ENCODE measurements at regions not wholly inside any gene's neighbourhood (a gene's known extent, or its start where the extent isn't known, plus 50 kb on each side); places are given as distances from the start of the nearest gene placed in this dataset.

DNA sequence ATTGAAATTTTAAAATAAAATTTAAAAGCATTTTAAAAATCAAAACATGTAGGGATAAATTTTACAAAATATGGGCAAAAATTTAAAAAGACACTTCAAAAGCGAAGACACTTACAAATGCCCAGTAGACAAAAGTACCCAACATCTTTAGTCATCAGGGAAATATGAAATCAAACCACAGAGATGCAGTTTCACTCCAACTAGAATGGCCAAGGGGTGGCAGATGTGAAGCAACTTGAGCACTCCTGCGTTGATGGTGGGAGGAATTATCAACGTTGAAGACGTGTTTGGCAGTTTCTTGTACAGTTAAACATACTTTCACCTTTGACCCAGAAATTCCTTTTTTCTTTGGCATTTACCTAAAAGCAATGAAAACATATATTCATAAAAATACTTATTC, 518.0 kb upstream of the SGCG start:
- Histone ChIP-seq H3K27ac (ENCODE audit: low read depth, low read length) (no peak overlapping the region), H3K36me3 (ENCODE audit: insufficient read depth, low read length) (no peaks in the 10 kb centered on the region), H3K9me3 (ENCODE audit: insufficient read depth, low read depth, low read length) (no peaks in the 10 kb centered on the region), H3K4me3 (ENCODE audit: low read length) (no peak overlapping the region), H3K27me3 (ENCODE audit: insufficient read depth, low read length) (no peaks in the 10 kb centered on the region), H3K4me1 (ENCODE audit: insufficient read depth, low read length) (no peaks in the 10 kb centered on the region), H3K9ac (ENCODE audit: low read depth, low read length) (no peak overlapping the region)
- 95% methylated on average over 4 of the region's 4 CpGs for WGBS

- WGBS: 57% methylated on average over 2 of the region's 2 CpGs
Measured at GRCh38 chr13:22665506-22665905, 515.3 kb upstream of the SGCG start.

GRCh38 chr13:22690756-22691155, 490.0 kb upstream of the SGCG start:
- peaks cover 21% of the 10 kb centered on the region for H3K9me3 ChIP-seq (ENCODE audit: insufficient read depth, low read depth, low read length)
- no peaks in the 10 kb centered on the region for H3K4me1 ChIP-seq (ENCODE audit: insufficient read depth, low read length)
- H3K36me3 ChIP-seq (ENCODE audit: insufficient read depth, low read length): no peaks in the 10 kb centered on the region
- no peaks in the 10 kb centered on the region for H3K27me3 ChIP-seq (ENCODE audit: insufficient read depth, low read length)
- no peak overlapping the region for H3K27ac ChIP-seq (ENCODE audit: low read depth, low read length)
- WGBS: 76% methylated on average over 8 of the region's 8 CpGs
- H3K4me3 ChIP-seq (ENCODE audit: low read length): no peak overlapping the region
- H3K9ac ChIP-seq (ENCODE audit: low read depth, low read length): no peak overlapping the region

More at GRCh38 chr13:22665506-22665905, 515.3 kb upstream of the SGCG start:
- H3K4me3 ChIP-seq (ENCODE audit: low read length): no peak overlapping the region
- H3K36me3 ChIP-seq (ENCODE audit: insufficient read depth, low read length): no peaks in the 10 kb centered on the region
- H3K9me3 ChIP-seq (ENCODE audit: insufficient read depth, low read depth, low read length): no peaks in the 10 kb centered on the region
- H3K9ac ChIP-seq (ENCODE audit: low read depth, low read length): no peak overlapping the region
- H3K4me1 ChIP-seq (ENCODE audit: insufficient read depth, low read length): no peaks in the 10 kb centered on the region
- no peaks in the 10 kb centered on the region for H3K27me3 ChIP-seq (ENCODE audit: insufficient read depth, low read length)
- no peak overlapping the region for H3K27ac ChIP-seq (ENCODE audit: low read depth, low read length)

DNA sequence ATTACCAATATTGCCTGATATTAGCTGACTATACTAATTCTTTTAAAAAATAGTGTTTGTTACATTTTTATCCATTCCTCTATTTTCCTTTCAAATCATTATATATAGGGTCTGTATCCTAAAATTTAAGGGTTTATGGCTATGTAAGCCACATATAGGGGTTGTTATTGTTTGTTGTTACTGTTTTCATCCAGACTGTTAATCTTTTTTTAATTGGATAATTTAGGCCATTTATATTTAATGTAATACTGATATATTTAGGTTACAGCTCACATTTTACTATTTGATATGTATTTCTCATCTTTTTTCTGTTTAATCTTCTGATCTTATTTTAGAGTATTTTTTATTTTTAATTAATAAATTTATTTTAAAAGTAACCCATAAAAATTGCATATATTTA, 487.1 kb upstream of the SGCG start:
- Histone ChIP-seq H3K9me3 (ENCODE audit: insufficient read depth, low read depth, low read length) (peaks cover 14% of the 10 kb centered on the region; the same call in 1 of the 2 replicates), H3K27me3 (ENCODE audit: insufficient read depth, low read length) (no peaks in the 10 kb centered on the region), H3K4me3 (ENCODE audit: low read length) (no peak overlapping the region), H3K9ac (ENCODE audit: low read depth, low read length) (no peak overlapping the region), H3K27ac (ENCODE audit: low read depth, low read length) (no peak overlapping the region), H3K36me3 (ENCODE audit: insufficient read depth, low read length) (no peaks in the 10 kb centered on the region), H3K4me1 (ENCODE audit: insufficient read depth, low read length) (no peaks in the 10 kb centered on the region)

- H3K27me3 ChIP-seq (ENCODE audit: insufficient read depth, low read length): no peaks in the 10 kb centered on the region
- H3K4me3 ChIP-seq (ENCODE audit: low read length): no peak overlapping the region
- peaks cover 14% of the 10 kb centered on the region; the same call in 1 of the 2 replicates for H3K9me3 ChIP-seq (ENCODE audit: insufficient read depth, low read depth, low read length)
- no peak overlapping the region for H3K9ac ChIP-seq (ENCODE audit: low read depth, low read length)
- no peak overlapping the region for H3K27ac ChIP-seq (ENCODE audit: low read depth, low read length)
- WGBS: 96% methylated on average over 41 of the region's 41 CpGs
- no peaks in the 10 kb centered on the region for H3K36me3 ChIP-seq (ENCODE audit: insufficient read depth, low read length)
- H3K4me1 ChIP-seq (ENCODE audit: insufficient read depth, low read length): no peaks in the 10 kb centered on the region
Measured at GRCh38 chr13:22696433-22696832, 484.3 kb upstream of the SGCG start.

DNA sequence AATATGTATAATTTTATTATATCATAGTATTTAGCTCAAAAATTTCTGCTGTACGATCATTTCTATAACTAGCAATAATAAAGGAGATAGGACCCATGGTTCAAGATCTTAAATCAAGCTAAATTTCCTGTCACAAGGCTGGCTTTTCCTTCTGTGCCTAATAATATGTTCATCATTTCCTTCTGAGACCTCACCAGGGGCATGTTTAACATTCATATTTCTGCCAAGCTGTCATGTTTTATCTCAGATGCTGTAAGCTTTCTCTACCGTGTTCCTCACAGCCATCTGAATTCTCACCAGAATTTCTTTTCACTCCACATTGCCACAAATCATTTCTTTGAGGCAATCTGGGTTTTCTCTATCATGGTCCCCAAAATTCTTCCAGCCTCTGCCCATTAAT, 482.3 kb upstream of the SGCG start:
- no peak overlapping the region for H3K4me3 ChIP-seq (ENCODE audit: low read length)

GRCh38 chr13:22700246-22700887, 480.4 kb upstream of the SGCG start:
- H3K27me3 ChIP-seq (ENCODE audit: insufficient read depth, low read length): no peaks in the 10 kb centered on the region

More for the DNA sequence above, 482.3 kb upstream of the SGCG start:
- 92% methylated on average over 2 of the region's 2 CpGs for WGBS
- Histone ChIP-seq H3K9ac (ENCODE audit: low read depth, low read length) (no peak overlapping the region), H3K4me1 (ENCODE audit: insufficient read depth, low read length) (no peaks in the 10 kb centered on the region), H3K27ac (ENCODE audit: low read depth, low read length) (no peak overlapping the region), H3K27me3 (ENCODE audit: insufficient read depth, low read length) (no peaks in the 10 kb centered on the region), H3K9me3 (ENCODE audit: insufficient read depth, low read depth, low read length) (peaks cover 8% of the 10 kb centered on the region; the same call in 1 of the 2 replicates), H3K36me3 (ENCODE audit: insufficient read depth, low read length) (no peaks in the 10 kb centered on the region)

GRCh38 chr13:22703601-22704209, 477.1 kb upstream of the SGCG start:
- Histone ChIP-seq H3K27ac (ENCODE audit: low read depth, low read length) (no peak overlapping the region), H3K27me3 (ENCODE audit: insufficient read depth, low read length) (no peaks in the 10 kb centered on the region), H3K4me3 (ENCODE audit: low read length) (no peak overlapping the region), H3K4me1 (ENCODE audit: insufficient read depth, low read length) (no peaks in the 10 kb centered on the region), H3K36me3 (ENCODE audit: insufficient read depth, low read length) (no peaks in the 10 kb centered on the region), H3K9me3 (ENCODE audit: insufficient read depth, low read depth, low read length) (no peaks in the 10 kb centered on the region), H3K9ac (ENCODE audit: low read depth, low read length) (no peak overlapping the region)
- 84% methylated on average over 9 of the region's 9 CpGs for WGBS

More at GRCh38 chr13:22700246-22700887, 480.4 kb upstream of the SGCG start:
- Histone ChIP-seq H3K4me3 (ENCODE audit: low read length) (no peak overlapping the region), H3K36me3 (ENCODE audit: insufficient read depth, low read length) (no peaks in the 10 kb centered on the region), H3K9me3 (ENCODE audit: insufficient read depth, low read depth, low read length) (no peaks in the 10 kb centered on the region), H3K27ac (ENCODE audit: low read depth, low read length) (no peak overlapping the region), H3K4me1 (ENCODE audit: insufficient read depth, low read length) (no peaks in the 10 kb centered on the region), H3K9ac (ENCODE audit: low read depth, low read length) (no peak overlapping the region)
- WGBS: 90% methylated on average over 6 of the region's 6 CpGs

DNA sequence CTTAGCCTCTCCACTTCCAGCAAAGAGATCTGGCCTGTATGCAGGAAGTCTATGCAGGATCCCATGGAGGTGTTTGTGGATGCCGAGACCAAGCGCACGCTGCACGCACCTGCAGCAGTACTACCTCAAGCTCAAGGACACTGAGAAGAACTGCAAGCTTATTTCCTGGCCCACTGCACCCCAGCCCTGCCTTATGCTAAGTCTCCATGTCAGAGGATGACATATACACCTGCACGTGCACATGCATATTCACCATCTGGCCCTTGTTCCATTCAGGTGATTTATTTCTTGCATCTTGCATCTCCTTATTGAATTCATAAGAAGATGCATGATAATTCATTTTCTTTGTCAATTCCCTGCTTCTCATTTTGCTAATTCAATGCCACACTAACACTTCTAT, 472.8 kb upstream of the SGCG start:
- 97% methylated on average over 5 of the region's 5 CpGs for WGBS
- Histone ChIP-seq H3K36me3 (ENCODE audit: insufficient read depth, low read length) (no peaks in the 10 kb centered on the region), H3K9me3 (ENCODE audit: insufficient read depth, low read depth, low read length) (no peaks in the 10 kb centered on the region), H3K27me3 (ENCODE audit: insufficient read depth, low read length) (no peaks in the 10 kb centered on the region), H3K4me3 (ENCODE audit: low read length) (no peak overlapping the region), H3K4me1 (ENCODE audit: insufficient read depth, low read length) (no peaks in the 10 kb centered on the region), H3K27ac (ENCODE audit: low read depth, low read length) (no peak overlapping the region), H3K9ac (ENCODE audit: low read depth, low read length) (no peak overlapping the region)

- no peak overlapping the region for H3K4me3 ChIP-seq (ENCODE audit: low read length)
- H3K4me1 ChIP-seq (ENCODE audit: insufficient read depth, low read length): no peaks in the 10 kb centered on the region
- no peaks in the 10 kb centered on the region for H3K9me3 ChIP-seq (ENCODE audit: insufficient read depth, low read depth, low read length)
- no peak overlapping the region for H3K27ac ChIP-seq (ENCODE audit: low read depth, low read length)
- 84% methylated on average over 6 of the region's 7 CpGs for WGBS
- H3K36me3 ChIP-seq (ENCODE audit: insufficient read depth, low read length): no peaks in the 10 kb centered on the region
- no peaks in the 10 kb centered on the region for H3K27me3 ChIP-seq (ENCODE audit: insufficient read depth, low read length)
- no peak overlapping the region for H3K9ac ChIP-seq (ENCODE audit: low read depth, low read length)
Measured at GRCh38 chr13:22717036-22717435, 463.7 kb upstream of the SGCG start.

DNA sequence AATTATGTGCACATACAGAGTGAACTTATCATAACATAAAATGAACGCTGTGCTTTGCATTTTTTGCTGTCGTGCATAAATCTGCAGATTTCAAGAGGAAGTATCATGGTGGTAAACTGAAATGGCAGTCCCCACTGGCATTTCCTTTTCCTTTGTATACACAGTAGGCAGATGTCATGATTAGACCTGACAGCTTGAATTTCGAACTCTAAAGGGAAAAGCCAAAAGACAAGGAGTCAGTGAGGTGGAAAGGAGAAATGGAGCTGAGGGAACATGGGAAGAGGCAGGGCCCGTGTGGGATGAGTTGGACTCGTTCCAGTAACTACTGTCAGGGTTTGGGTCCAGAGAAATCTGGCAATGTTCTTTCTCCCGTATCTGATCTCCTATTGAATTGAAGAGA, 454.1 kb upstream of the SGCG start:
- Histone ChIP-seq H3K9me3 (ENCODE audit: insufficient read depth, low read depth, low read length) (no peaks in the 10 kb centered on the region), H3K27me3 (ENCODE audit: insufficient read depth, low read length) (no peaks in the 10 kb centered on the region), H3K27ac (ENCODE audit: low read depth, low read length) (no peak overlapping the region), H3K4me3 (ENCODE audit: low read length) (no peak overlapping the region), H3K36me3 (ENCODE audit: insufficient read depth, low read length) (no peaks in the 10 kb centered on the region), H3K9ac (ENCODE audit: low read depth, low read length) (no peak overlapping the region), H3K4me1 (ENCODE audit: insufficient read depth, low read length) (no peaks in the 10 kb centered on the region)
- 95% methylated on average over 6 of the region's 6 CpGs for WGBS
